CD4-positive, alpha-beta T cell treated with Interleukin-4 for 1 hour (primary cell): ENCODE measurements at regions not wholly inside any gene's neighbourhood (a gene's known extent, or its start where the extent isn't known, plus 50 kb on each side); places are given as distances from the start of the nearest gene placed in this dataset.

Experiments used
- DNase-seq, 2 donors: peaks; one replicate each; pipeline ENCODE4 v3.0.0-alpha.2; 2020 to 2022

DNA sequence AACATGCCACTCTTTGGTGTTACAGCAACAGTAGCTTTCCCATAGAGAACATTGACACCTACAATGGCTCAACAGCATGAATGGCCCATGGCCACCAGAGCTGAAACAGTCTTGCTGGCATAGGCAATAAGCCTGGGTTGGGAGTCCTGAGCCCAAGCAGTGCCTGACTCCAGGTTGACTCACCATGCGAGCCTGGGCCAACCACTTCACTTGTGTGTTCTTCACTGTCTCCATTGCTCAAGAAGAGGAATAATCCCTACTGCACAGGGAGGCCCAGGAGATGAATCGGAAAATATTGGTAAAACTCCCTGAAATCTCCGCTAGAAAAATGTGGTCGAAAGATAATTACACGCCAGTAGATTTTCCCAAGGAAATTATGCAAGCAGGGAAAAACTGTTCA lies 89.2 kb upstream of the INHBA start:
- DNase-seq, result no peak

DNA sequence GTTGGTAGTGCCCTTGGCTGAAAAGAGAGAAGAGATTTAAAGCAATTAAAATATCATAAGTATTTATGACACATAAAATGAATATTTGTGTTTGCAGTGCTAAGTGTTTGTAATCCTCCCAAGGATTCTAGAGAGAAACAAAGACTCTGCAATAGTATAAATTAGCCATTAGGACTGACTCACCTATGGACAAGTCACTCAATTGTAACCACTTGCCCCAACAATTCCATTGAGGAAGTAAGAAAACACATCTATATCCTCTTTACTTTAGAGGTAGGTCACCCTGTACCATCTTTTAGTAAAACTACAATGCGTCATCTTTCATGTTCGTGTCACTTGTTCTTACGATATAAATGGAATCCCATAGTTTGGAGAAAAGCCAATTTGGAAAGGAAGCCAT lies 85.7 kb upstream of the INHBA start:
- DNase-seq, result no peak

DNA sequence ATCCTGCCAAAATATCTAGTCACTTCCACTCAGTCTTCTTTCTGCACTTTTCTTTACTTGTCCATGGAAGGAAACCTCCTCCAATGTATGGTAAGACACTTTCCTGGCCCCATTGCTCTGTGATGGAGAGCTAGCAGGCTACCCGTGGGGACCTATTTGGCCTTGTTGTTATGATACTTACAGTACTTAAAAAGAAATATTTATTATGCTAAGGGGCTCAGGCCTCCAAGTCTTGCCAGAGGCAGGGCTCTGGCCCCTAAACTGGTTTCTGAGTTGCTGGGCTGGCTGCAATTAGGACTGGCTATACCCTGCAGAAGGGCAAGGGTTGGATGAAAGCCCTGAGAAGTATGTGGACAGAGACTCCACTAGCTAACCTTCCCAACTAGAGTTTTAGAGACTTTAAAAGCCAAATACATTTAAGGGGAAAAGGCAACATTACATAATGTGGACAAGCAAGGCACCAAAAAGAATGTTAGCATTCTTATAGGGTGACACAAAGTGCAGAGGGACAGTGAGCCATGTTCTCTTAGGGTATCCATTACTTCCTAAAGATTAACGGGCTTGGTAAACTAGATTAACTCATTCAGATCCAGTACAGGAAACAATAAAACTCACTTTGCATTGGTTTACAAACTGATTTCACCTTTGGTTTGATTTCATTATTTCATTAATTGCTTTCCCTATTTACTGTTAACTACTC lies 84.9 kb upstream of the INHBA start:
- no peak for DNase-seq

DNA sequence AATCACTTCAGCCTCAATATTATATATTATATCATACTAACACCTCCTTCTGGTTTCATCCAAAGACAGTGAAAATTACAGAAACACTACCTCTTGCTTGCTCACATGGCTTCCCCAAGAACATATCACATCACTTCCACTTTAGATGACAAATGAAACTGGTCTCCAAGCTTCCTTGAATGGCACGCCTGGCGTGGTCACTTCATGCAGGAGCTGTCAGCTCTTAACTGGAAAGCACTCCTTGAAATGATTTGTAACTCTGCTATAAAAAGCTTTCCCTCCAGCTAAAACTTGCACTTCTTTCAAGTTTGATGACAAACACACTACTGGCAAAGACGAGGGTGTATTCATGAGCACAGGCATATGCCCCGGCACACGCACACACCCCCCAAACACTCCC lies 84.1 kb upstream of the INHBA start:
- no peak for DNase-seq

DNA sequence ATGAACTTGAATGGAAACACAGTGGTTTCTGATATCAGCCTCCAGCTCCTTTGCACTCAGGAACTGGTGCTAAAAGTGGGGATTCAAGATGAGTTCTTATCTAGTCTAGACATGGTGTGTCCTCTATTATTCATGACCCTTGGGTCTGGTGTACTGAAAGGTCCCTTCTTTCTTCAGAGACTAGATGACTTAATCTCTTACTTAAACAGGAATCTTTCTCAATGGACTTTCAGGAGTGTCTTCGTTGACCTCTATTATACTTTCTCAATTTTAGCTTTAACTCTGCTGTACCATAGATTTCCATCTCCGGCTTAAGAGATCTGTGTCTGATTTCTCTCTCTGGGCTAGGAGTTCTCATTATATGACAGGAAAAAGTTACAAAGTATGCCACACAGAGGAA lies 83.5 kb upstream of the INHBA start:
- DNase-seq, result no peak

DNA sequence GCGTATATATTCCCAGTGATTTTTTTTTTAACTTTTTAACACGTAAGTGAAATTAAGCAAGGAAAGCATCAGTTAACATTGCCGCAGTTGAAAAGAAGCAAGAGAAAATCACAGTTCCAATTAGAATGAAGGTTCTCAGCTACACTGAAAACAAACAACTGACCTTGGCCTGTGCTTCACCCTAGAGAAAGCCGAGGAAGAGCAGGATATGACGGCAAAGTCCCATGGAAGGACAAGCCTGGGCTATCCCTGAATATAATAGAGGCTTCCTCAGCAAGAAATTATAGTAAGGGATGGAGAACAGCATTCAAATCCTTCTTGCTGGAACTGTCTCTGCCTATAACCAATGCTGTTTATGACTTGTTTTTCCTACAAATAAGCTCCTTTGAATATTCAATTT lies 83.0 kb upstream of the INHBA start:
- DNase-seq, result no peak

DNA sequence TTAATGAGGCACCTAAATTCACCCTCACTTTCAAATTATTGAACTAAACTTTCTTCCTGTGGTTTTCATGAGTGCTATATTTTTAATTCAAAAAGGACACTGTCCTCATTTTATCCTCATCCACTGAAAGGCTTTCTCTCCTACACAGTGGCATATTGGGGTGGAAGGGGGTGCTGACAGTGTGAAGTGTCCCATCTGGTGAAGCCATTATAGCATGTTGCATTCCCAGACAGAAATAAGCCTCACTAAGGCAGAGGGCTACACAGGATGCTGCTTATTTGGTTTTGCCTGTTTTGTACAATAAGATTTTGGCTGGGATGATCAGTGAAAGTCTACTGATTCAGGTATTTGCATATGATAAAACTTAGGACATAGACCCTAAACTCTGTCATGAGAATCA lies 82.4 kb upstream of the INHBA start:
- no peak for DNase-seq

DNA sequence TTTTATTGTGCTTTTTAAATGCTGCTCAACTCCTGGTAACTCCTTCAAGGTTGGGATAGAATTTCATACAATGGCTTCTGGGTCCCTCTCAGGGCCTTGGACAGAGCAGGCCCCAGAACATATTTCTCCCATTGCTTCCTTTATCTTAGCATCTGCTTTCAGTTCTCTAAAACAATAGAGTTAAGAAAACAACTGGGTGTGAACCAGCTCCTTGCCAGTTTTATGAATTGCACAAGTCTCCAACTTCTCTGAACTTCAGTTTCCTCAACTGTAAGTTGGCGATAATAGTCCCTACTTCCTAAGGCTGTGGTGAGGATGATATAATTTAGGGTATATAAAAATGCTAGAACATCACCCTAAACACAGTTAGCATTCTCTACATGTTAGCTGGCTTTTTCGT lies 77.0 kb upstream of the INHBA start:
- no peak for DNase-seq

DNA sequence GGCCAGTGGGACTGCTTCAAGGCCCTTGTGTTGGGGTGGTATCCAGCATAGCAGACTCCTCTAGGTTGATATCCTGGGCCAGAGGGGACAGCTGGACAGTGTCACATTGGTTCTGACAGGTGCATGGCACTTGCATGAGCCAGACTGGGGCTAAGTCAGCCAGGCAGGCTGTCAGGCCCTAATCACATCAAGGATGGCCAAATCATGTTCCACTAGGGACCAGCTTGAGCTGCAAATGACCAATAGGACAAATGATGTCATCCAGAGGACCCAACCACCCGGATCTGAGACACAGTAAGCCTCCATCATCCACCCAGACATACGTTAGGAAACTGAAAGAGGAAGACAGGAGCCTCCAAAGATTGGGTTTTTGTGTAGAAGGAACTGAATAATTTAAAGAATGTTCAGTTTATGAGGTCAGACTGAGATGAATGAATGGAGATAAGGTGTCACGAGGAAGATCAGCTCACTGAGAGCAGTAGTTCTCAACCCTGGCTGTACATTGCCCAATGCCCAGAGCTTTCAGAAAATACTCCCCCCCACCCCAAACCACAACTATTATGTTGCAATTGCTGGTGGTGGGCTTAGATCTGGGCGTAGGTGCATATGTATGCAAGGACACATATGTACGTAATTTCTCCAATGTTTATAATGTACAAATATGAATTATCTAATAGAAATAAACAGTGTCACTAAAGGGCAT lies 75.2 kb upstream of the INHBA start:
- peak; percentile 13 to 56 for DNase-seq

DNA sequence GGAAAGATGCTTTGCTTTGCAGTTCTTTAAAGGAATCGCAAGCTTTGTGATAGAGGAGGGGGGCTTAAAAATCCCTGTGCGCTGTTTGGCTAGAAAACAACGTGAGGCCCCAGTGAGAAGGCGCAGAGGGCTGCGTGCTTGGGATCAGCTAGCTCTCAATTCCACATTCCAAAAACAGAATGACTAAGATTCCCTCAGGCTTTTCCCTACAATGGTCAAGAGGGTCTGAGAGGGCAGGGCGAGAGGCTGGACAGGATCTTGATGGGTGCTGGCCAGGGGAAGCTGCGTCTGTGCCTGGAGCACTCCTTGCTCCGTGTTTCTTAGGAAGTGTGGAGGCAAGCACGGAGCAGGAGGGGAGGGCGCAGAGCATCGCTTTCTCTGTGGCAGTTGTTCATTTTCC lies 72.1 kb upstream of the INHBA start:
- no peak for DNase-seq

DNA sequence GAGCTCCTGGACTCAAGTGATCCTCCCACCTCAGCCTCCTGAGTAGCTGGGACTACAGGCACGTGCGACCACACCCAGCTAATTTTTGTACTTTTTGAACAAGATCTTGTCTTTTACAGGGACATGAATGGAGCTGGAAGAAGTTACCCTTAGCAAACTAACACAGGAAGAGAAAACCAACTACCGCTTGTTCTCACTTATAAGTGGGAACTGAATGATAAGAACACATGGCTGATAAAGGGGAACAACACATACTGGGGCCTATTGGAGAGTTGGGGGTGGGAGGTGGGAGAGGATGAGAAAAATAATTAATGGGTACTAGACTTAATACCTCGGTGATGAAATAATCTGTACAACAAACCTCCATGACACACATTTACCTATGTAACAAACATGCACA lies 70.9 kb upstream of the INHBA start:
- DNase-seq, result no peak

DNA sequence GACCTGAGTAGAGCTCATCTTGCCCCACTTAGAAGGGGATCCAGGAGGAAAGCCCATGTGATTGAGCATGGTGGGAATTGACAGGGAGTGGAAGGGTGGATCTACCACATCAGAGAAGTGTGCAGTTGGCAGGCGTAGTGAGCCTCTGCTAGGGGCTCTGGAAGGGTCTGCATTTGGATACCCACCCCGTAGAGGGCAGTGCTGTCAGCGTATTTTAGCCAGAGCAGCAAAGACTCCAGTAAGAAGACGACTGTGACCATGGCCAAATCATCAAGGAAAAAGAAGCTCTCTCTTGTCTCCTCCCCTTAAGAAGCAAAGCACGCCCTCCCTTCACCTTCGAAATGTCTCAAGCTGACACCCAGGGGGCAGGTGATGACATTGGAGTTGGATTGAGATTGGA lies 68.8 kb upstream of the INHBA start:
- DNase-seq, result no peak

DNA sequence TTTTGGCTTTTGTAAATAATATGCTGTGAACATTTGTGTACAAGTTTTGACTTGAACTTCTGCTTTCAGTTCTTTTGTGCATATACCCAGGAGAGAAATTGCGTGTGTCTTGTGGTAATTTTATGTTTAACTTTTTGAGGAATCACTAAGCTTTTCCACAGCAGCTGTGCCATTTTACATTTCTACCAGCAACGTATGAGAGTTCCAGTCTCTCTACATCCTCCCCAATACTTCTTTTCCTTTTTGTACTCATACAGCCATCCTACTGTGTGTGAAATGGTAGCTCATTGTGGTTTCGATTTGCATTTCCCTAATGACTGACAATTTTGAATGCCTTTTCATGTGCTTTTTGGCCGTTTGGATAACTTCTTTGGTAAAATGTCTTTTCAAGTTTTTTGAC lies 66.3 kb upstream of the INHBA start:
- no peak for DNase-seq

DNA sequence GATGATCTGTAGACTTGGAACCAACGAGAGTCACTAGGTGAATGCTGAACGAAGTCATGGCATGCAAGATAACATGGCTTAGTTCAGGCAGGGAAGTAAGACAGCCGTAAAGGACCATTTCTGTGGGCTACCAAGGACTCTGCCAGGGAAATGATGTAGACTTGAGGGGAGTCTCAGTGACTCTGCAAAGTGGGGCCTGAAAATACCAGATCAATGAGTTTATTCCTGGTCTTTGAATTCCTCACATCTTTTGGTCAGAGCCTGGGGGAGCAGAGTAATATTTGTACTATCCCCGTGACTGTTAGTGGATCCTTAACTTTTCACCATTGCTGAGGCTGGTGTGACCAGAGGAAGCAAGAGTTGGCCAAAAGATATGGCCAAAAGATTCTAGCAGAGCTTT lies 60.7 kb upstream of the INHBA start:
- DNase-seq, result no peak

DNA sequence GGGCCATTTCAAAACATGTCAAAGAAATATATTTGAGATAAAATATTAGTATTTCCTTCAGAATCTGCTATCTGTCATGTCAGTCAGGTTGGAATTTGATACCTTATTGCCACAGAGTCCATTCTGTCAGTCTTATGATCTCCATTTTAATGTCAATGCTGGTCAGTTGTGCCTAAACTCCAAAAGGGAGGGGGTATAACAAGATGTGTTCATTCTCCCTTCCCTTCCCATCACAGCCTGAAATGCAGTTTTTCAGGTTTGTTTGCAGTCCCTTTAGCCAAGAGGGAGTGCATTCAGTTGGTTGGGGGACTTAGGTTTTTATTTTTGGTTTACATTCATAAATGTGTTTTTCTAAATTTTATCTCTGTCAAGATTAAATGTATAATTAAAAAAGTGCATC lies 59.8 kb upstream of the INHBA start:
- DNase-seq, result no peak

DNA sequence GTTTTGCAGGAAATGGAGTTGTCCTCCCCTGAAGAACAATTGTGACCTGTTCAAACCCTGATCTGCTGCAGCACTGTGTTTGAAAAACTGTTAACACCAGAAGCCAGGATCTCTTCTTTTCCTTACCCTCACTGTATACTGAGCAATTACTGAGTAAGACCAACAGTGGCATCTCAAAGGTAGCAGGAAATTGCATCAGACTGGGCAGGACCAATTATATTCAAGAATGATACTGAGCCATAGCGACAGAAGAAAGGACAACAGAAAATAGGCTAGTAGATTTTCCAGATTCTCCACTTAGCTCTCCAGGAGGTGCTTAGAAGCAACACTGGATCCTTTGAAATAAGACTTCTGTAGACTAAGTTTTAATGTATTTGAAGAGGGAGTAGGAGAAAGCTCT lies 57.4 kb upstream of the INHBA start:
- no peak for DNase-seq

DNA sequence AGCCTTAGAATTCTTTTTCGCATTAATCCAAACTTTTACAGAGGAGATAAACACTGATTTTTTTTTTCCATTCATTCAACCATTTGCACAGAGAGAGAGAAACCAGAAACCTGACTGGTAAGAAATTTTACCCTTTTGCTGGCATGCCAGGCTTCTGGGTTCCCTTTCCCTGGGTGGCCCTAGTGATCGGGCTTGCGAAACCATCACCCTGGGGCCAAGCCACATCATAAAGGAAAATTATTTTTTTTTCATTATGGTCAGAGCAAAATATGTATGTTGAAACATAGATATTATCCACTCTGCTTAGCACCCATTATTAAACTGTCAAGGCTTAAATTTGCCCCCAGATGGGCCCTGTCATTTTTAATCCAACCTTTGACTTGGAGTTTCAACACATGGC lies 55.4 kb upstream of the INHBA start:
- DNase-seq, result no peak

DNA sequence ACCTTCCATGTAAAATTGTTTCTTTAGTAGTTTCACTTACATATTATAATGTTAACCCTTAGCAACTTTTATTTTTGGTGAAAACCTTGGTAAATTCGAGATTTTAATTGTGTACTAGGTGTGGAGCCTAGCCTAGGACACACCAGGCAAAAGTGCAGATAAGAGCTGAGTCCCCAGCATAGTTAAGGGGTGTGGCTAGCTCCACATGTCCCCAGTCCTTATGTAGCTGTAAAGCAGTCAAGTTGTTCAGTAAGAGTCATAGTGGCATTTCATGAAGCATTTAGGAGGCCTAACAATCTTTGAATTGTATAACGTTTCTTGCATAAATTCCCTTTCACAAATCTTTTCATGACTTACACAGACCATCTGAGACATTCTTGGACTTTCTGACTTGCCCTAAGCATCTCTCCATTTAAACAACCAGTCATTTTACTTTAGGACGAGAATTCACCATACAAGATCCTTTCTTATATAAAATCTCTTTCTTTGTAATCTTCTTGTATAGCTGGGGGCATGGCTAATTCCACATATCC lies 53.8 kb upstream of the INHBA start:
- no peak for DNase-seq

DNA sequence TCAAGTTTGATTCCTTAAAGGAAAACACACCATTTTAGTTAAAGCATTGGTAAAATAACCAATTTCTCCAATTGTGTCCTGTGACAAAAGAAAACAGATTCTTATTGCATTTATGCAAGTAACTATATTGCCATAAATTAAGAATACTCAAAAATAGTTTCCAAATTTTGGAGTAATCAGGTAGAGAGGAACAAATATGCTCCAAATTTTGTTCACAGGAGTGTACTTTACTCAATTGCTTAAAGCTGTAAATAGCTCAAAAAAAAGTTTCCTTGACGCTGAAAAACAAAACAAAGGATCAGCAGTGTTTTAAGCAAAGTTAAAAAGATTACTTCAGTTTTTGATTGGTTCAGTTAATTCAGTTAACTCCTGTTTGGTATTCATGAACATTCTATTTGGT lies 52.2 kb upstream of the INHBA start:
- peak in 1 of 2 donors; percentile 9 for DNase-seq

DNA sequence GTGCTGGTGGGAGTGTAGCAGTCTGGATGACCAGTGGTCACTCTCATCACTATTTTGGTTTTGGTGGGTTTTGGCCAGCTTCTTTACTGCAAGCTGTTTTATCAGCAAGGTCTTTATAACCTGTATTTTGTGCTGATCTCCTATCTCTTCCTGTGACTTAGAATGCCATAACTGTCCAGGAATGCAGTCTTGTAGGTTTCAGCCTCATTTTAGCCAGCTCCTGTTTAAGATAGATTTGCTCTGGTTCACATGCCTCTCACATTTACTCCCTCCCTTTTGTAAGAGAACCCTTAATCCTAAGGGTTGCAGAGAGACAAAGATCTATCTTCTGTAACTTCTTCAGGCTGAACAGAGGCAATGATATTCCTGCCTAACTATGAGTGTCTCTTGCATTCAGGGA lies 51.2 kb upstream of the INHBA start:
- DNase-seq, result no peak
